HK-2 (cell line): ENCODE measurements at regions not wholly inside any gene's neighbourhood (a gene's known extent, or its start where the extent isn't known, plus 50 kb on each side); places are given as distances from the start of the nearest gene placed in this dataset.
"Not testable (repeated sequence)": the region's sequence is repeated elsewhere in the genome, so short reads cannot be mapped to it uniquely, and the experiment has no call there.

ENCODE experiments used
- DNase-seq: peaks from one replicate; pipeline ENCODE4 v3.0.0-alpha.2; 2018; ENCODE audit not compliant: unreplicated experiment

- DNase-seq = no peak
These were observed 133.7 kb upstream of the ID2 start for GRCh38 chr2:8548065-8548618.

DNA sequence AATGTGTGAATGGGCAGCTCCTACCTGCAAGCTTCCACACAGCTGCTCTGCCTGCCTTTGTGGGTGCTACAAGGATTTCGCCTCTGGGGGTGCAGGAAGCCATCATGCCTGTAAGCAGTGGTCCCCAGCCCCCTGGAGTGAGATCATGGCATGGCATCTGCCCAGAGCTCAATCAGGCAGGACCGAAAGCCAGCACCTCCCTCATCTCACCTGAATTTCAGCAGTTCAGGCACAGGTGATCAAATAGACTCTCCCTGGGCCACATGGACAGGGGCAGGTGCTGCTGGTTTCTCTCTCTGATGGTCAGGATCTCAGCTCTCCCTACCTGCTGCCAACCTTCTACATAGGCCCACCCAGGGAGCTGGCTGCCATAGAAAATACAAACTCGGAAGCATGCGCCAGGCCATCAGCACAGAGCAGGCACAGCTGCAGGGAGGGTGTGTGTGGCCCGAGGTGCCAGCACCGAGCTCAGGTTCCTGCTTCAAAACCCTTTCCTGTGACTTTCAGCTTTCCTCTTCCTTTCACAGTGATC, 133.2 kb upstream of the ID2 start:
- DNase-seq = no peak

- no peak for DNase-seq
These were observed 132.5 kb upstream of the ID2 start for GRCh38 chr2:8549273-8549922.

DNA sequence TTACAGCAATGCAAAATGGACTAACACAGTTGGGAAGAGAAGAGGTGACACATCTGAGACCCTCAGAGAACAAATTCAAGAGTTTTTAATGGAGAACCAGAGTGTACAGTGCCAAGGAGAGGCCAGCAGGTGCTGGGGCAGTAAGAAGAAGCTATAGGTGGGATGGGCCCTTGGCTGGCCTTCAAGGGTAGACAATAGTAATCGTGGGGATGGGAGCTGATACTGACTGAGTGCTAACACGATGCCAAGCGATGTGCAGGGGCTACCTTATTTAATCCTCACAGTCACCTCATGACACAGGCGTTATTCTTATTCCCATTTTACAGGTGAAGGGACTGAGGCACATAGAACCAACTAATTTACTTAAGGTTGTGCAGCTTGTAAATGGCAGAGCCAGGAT, 131.9 kb upstream of the ID2 start:
- no peak for DNase-seq

GRCh38 chr2:8550481-8550880, 131.4 kb upstream of the ID2 start:
- no peak for DNase-seq

GRCh38 chr2:8550937-8551621, 130.8 kb upstream of the ID2 start:
- no peak for DNase-seq

- no peak for DNase-seq
These were observed 130.2 kb upstream of the ID2 start for GRCh38 chr2:8551622-8552074.

DNA sequence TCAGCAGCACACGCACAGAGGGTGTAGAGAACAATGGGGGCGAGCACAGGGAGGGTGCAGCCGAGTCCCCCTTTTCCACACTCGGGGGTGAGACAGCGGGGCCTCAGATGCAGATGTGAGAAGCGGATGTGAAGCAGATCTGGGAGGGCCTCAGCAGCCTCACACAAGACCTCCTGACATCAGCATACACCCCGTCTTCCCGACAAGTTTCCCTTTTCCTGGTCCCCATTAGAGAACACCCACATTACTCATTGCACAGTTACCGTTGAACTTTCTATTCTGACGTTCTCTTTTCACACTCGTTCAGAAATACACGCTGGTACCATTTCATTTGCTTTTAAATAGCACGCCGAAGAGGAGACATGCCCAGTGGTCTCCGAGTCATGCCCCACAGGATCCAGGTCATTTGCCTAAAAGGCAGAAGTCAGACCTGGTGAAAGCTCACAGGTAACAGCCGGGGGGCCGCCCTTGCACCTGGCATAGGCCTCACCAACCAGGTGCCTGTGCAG, 129.5 kb upstream of the ID2 start:
- no peak for DNase-seq

- DNase-seq = no peak
These were observed 128.2 kb upstream of the ID2 start for GRCh38 chr2:8553643-8554042.

- DNase-seq = no peak
These were observed 127.5 kb upstream of the ID2 start for GRCh38 chr2:8554296-8554806.

DNA sequence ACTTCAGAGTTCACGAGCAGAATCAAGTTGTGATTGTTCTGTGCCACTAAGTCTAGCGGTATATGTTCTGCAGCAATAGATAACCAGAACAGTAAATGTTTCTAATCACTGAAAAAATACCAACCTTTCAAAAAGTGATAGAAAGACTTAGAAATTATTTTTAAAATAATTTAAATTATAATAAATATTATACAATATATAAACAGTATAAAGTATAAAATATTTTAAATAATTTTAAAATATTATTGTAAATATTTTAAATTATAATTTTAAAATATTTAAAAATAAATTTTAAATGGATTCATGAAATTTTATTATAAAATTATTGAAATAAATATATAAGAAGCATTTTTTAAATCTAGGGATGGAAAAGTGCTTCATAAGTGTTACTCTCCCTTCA, 126.3 kb upstream of the ID2 start:
- no peak for DNase-seq

DNA sequence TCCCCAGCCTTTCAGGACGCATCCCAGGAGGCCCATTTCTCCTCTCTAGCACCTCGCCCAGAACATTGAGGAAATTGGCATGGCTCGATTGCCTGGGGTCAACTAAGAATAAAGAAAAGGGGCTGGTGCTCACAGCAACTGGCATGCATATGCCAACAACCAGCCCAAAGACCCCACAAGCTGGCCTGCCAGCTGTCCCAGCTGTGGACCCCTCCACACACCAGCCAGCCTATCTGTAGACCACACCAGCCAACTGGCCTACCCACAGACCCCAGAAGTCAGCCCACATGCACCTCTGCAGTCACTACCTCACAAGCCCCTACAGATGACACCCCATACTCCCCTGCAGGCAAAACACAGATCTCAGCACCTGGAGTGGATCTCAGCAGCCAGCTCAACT, 123.8 kb upstream of the ID2 start:
- no peak for DNase-seq

- DNase-seq = no peak
These were observed 122.9 kb upstream of the ID2 start for GRCh38 chr2:8558956-8559355.

- no peak for DNase-seq
These were observed 122.1 kb upstream of the ID2 start for GRCh38 chr2:8559805-8560204.

GRCh38 chr2:8561692-8562091, 120.2 kb upstream of the ID2 start:
- DNase-seq = not testable (repeated sequence)

- DNase-seq = no peak
These were observed 117.9 kb upstream of the ID2 start for GRCh38 chr2:8563814-8564474.

GRCh38 chr2:8564475-8564874, 117.4 kb upstream of the ID2 start:
- no peak for DNase-seq

DNA sequence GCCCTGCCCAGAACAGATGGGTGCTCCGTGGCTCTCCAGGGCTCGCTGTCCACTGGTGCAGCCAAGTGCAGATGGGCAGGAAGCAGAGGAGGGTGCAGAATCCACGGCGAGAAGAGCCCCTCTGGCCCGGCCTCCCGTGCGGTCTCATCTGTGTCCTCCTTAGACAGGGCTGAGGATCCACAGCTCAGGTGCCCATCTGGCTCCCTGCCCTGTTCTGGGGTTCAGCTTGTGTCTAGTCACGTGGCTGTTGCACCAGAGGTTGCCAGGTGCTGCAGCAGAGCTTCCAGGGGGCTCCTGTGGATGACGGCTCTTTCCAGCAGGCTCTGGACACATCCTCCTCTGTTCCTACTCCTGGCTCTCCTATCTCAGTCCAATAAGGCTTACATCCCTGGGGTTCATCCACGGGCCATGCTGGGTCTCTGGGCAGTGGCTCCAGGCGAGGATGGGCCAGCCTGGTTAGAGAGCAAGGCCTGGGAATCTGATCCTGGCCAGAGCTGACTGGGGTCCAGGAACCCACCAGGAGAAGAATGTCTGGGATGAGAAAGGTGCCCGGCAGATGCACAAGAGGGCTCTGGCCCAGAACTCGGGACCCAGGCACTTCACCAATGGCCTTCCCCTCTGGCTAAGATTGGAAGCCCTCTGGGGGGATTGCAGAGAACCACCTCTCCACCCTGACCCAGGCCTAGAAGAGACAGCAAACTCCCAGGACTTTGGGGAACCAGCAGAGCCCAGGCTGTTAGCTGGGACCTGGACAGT, 116.3 kb upstream of the ID2 start:
- DNase-seq = no peak

GRCh38 chr2:8566155-8566670, 115.6 kb upstream of the ID2 start:
- DNase-seq = no peak

GRCh38 chr2:8566774-8567468, 114.9 kb upstream of the ID2 start:
- no peak for DNase-seq
